ENCODE measurements at regions not wholly inside any gene's neighbourhood (a gene's known extent, or its start where the extent isn't known, plus 50 kb on each side); places are given as distances from the start of the nearest gene placed in this dataset.

- DNase-seq (ENCODE audit: low read depth, low spot score) = no peak
- no peak for TF ChIP-seq CTCF (IDR thresholded peaks at IDR 0.05; ENCODE audit: insufficient read depth, low read length, missing control alignments)
- H3K4me3 ChIP-seq (ENCODE audit: low read depth, low read length) = no peak overlapping the region
- ChIA-PET POLR2A (no interaction called here), CTCF (no interaction called here)
Measured at GRCh38 chr2:240198226-240198625, 57.8 kb upstream of the OTOS start.

GRCh38 chr2:240199133-240199870 lies 58.8 kb upstream of the OTOS start:
- ChIA-PET CTCF (no interaction called here), POLR2A (no interaction called here)
- DNase-seq (ENCODE audit: low read depth, low spot score) = no peak
- no peak overlapping the region for H3K4me3 ChIP-seq (ENCODE audit: low read depth, low read length)
- no peak for TF ChIP-seq CTCF (IDR thresholded peaks at IDR 0.05; ENCODE audit: insufficient read depth, low read length, missing control alignments)

- no peak overlapping the region for H3K4me3 ChIP-seq (ENCODE audit: low read depth, low read length)
- POLR2A ChIA-PET = interaction anchor here (0.6 to 0.7 kb wide), 2 partner anchors 10 to 62 kb away, joined by 3 read pairs; no protein-coding TSS in a partner anchor
- no peak for TF ChIP-seq CTCF (IDR thresholded peaks at IDR 0.05; ENCODE audit: insufficient read depth, low read length, missing control alignments)
- DNase-seq (ENCODE audit: low read depth, low spot score) = no peak
- CTCF ChIA-PET = interaction anchor here (1.0 kb wide), 1 partner anchor 57 kb away, joined by 4 read pairs; no protein-coding TSS in a partner anchor
Measured at GRCh38 chr2:240200230-240201051, 60.0 kb upstream of the OTOS start.

GRCh38 chr2:240201866-240202265 lies 61.4 kb upstream of the OTOS start:
- no peak overlapping the region for H3K4me3 ChIP-seq (ENCODE audit: low read depth, low read length)
- ChIA-PET CTCF (no interaction called here), POLR2A (no interaction called here)
- no peak for TF ChIP-seq CTCF (IDR thresholded peaks at IDR 0.05; ENCODE audit: insufficient read depth, low read length, missing control alignments)
- DNase-seq (ENCODE audit: low read depth, low spot score) = no peak

GRCh38 chr2:240202586-240202985 lies 62.1 kb upstream of the OTOS start:
- no peak for DNase-seq (ENCODE audit: low read depth, low spot score)
- POLR2A ChIA-PET = no interaction called here
- CTCF ChIA-PET = no interaction called here
- H3K4me3 ChIP-seq (ENCODE audit: low read depth, low read length) = no peak overlapping the region
- no peak for TF ChIP-seq CTCF (IDR thresholded peaks at IDR 0.05; ENCODE audit: insufficient read depth, low read length, missing control alignments)

- POLR2A ChIA-PET = no interaction called here
- TF ChIP-seq CTCF (IDR thresholded peaks at IDR 0.05; ENCODE audit: insufficient read depth, low read length, missing control alignments) = no peak
Measured at GRCh38 chr2:240203031-240203787, 62.8 kb upstream of the OTOS start.

More at GRCh38 chr2:240203031-240203787, 62.8 kb upstream of the OTOS start:
- CTCF ChIA-PET = no interaction called here
- H3K4me3 ChIP-seq (ENCODE audit: low read depth, low read length) = no peak overlapping the region
- DNase-seq (ENCODE audit: low read depth, low spot score) = no peak

Data from AG04449 (cell line).